MCF 10A (cell line): ENCODE measurements at regions not wholly inside any gene's neighbourhood (a gene's known extent, or its start where the extent isn't known, plus 50 kb on each side); places are given as distances from the start of the nearest gene placed in this dataset.

Experiments
- BruUV-seq: library from RNA; stranded (reverse); fragments of 400-500 nt; replicated peaks from 2 replicates; lab custom pipeline; 2021; lab: Mats Ljungman, UMichigan
- CTCF ChIA-PET: fragments of 300-600 bp; sonication (Branson Sonifier 250); formaldehyde crosslinking; extraction: SDS; loops from one replicate; lab custom pipeline; 2021; ENCODE audit warnings: antibody characterized with exemption, inconsistent platforms; lab: Yijun Ruan, JAX
- POLR2A ChIA-PET: fragments of 300-600, 350-650 bp; sonication (Branson Sonifier 250); formaldehyde crosslinking; extraction: SDS; loops from one replicate; lab custom pipeline; 2020; ENCODE audit warnings: antibody characterized with exemption, inconsistent platforms; lab: Yijun Ruan, JAX
- DNase-seq: peaks from one replicate; pipeline ENCODE4 v3.0.0-alpha.2; 2018; ENCODE audit not compliant: unreplicated experiment
- H3K27ac Mint-ChIP-seq: one replicate; pipeline ENCODE4 v1.8.0; 2022; ENCODE audit warnings: mild to moderate bottlenecking, low read depth, mixed read lengths; ENCODE audit not compliant: unreplicated experiment
- H3K27me3 Mint-ChIP-seq: one replicate; pipeline ENCODE4 v1.8.0; 2022; ENCODE audit warnings: mixed read lengths; ENCODE audit not compliant: insufficient read depth, unreplicated experiment
- H3K36me3 Mint-ChIP-seq: one replicate; pipeline ENCODE4 v1.8.0; 2022; ENCODE audit warnings: mild to moderate bottlenecking, moderate library complexity, mixed read lengths; ENCODE audit not compliant: insufficient read depth, unreplicated experiment
- H3K4me1 Mint-ChIP-seq: one replicate; pipeline ENCODE4 v1.8.0; 2022; ENCODE audit warnings: mixed read lengths; ENCODE audit not compliant: insufficient read depth, unreplicated experiment
- H3K4me3 Mint-ChIP-seq: one replicate; pipeline ENCODE4 v1.8.0; 2022; ENCODE audit warnings: mild to moderate bottlenecking, moderate library complexity, mixed read lengths; ENCODE audit not compliant: unreplicated experiment
- H3K9me3 Mint-ChIP-seq: one replicate; pipeline ENCODE4 v1.8.0; 2022; ENCODE audit warnings: mixed read lengths; ENCODE audit not compliant: unreplicated experiment
- CTCF ChIP-seq: fragments of 200-600 bp; IDR thresholded peaks from one replicate; pipeline ENCODE4 v1.8.0; 2022; ENCODE audit warnings: antibody characterized with exemption, mild to moderate bottlenecking; ENCODE audit not compliant: unreplicated experiment
- intact Hi-C: fragments of 100-400 bp; cut with micrococcal nuclease; formaldehyde crosslinking; loops from 2 replicates; pipeline ENCODE4 v1.14.1; 2022

GRCh38 chr11:112826026-112826425, 135.2 kb upstream of the NCAM1 start:
- no peak for TF ChIP-seq CTCF
- Mint-ChIP-seq H3K4me1 (peaks cover 6% of the 10 kb centered on the region), H3K36me3 (no peaks in the 10 kb centered on the region), H3K27ac (no peak overlapping the region), H3K4me3 (no peak overlapping the region), H3K27me3 (peaks cover 29% of the 10 kb centered on the region), H3K9me3 (no peaks in the 10 kb centered on the region)
- intact Hi-C loops, result no loop called here
- ChIA-PET CTCF (no interaction called here), POLR2A (interaction anchor here (0.9 kb wide), 1 partner anchor 30 kb away, joined by 3 read pairs; no protein-coding TSS in a partner anchor)
- no TSS peak for BruUV-seq
- no peak for DNase-seq

DNA sequence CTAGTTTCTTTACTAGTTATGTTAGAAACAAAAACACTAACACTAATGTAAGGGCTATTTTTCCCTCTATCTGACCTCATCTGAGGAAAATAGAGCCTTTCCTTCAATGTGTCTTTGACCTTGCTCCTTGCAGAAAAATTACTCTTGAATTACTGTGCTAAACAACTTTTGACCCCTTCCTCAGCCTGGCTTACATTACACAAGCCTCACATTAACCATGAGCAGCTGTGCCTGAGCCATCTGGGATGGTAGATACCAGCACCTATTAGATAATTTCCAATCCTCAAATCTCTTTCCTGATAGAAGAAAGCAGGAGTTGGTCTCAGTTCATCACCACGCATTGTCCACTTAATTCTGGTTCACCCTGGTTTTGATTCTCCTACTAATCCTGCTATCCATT, 134.4 kb upstream of the NCAM1 start:
- no peaks in the 10 kb centered on the region for H3K36me3 Mint-ChIP-seq
- H3K4me3 Mint-ChIP-seq, result no peak overlapping the region
- H3K27me3 Mint-ChIP-seq, result peaks cover 29% of the 10 kb centered on the region
- DNase-seq, result no peak
- ChIA-PET CTCF (interaction anchor here (0.7 kb wide), 1 partner anchor 289 kb away, joined by 4 read pairs; no protein-coding TSS in a partner anchor), POLR2A (interaction anchor here (0.7 to 0.9 kb wide), 2 partner anchors 31 to 152 kb away, joined by 3 read pairs; no protein-coding TSS in a partner anchor)
- no peak for TF ChIP-seq CTCF
- H3K4me1 Mint-ChIP-seq, result peaks cover 6% of the 10 kb centered on the region
- intact Hi-C loops, result no loop called here
- no TSS peak for BruUV-seq
- H3K9me3 Mint-ChIP-seq, result no peaks in the 10 kb centered on the region
- no peak overlapping the region for H3K27ac Mint-ChIP-seq

GRCh38 chr11:112828421-112828820, 132.8 kb upstream of the NCAM1 start:
- no peak for TF ChIP-seq CTCF
- intact Hi-C loops, result no loop called here
- no peaks in the 10 kb centered on the region for H3K36me3 Mint-ChIP-seq
- H3K27me3 Mint-ChIP-seq, result peaks cover 29% of the 10 kb centered on the region
- H3K4me1 Mint-ChIP-seq, result peaks cover 6% of the 10 kb centered on the region
- H3K9me3 Mint-ChIP-seq, result no peaks in the 10 kb centered on the region
- H3K4me3 Mint-ChIP-seq, result no peak overlapping the region
- POLR2A ChIA-PET, result no interaction called here
- BruUV-seq, result no TSS peak
- DNase-seq, result no peak
- CTCF ChIA-PET, result interaction anchor here (0.5 kb wide), 1 partner anchor 1035 kb away, joined by 3 read pairs; no protein-coding TSS in a partner anchor
- no peak overlapping the region for H3K27ac Mint-ChIP-seq

- DNase-seq, result no peak
- Mint-ChIP-seq H3K36me3 (no peaks in the 10 kb centered on the region), H3K27ac (no peak overlapping the region), H3K4me1 (peaks cover 6% of the 10 kb centered on the region), H3K4me3 (no peak overlapping the region), H3K9me3 (no peaks in the 10 kb centered on the region), H3K27me3 (peaks cover 29% of the 10 kb centered on the region)
- ChIA-PET POLR2A (no interaction called here), CTCF (interaction anchor here (0.6 to 2.0 kb wide), 3 partner anchors 34 to 444 kb away, joined by 3 to 5 read pairs (median 4); no protein-coding TSS in a partner anchor)
- no peak for TF ChIP-seq CTCF
- no TSS peak for BruUV-seq
- intact Hi-C loops, result no loop called here
Measured at GRCh38 chr11:112829971-112830654, 131.1 kb upstream of the NCAM1 start.
